RWPE2 (cell line): ENCODE measurements at regions not wholly inside any gene's neighbourhood (a gene's known extent, or its start where the extent isn't known, plus 50 kb on each side); places are given as distances from the start of the nearest gene placed in this dataset.
A peak's percentile ranks its signal among the peaks of the same experiment; 100 is the strongest.

Source experiments
- ATAC-seq: fragments of 200-7000 bp; cut with Tn5 transposase; 3 replicates; pipeline ENCODE4 v1.9.1; 2021; ENCODE audit warnings: low read depth
- DNase-seq: peaks from one replicate; pipeline ENCODE4 v3.0.0-alpha.2; 2020; ENCODE audit warnings: low spot score
- H3K27ac ChIP-seq: fragments of 450-650 bp; 2 replicates; pipeline ENCODE4 v1.5.1; 2017; ENCODE audit warnings: mild to moderate bottlenecking; ENCODE audit not compliant: poor library complexity, severe bottlenecking
- H3K27me3 ChIP-seq: fragments of 250-450 bp; sonication (Bioruptor Pico); 2 replicates; pipeline ENCODE4 v1.5.1; 2021; ENCODE audit warnings: mild to moderate bottlenecking, moderate library complexity; ENCODE audit not compliant: insufficient read depth, poor library complexity, severe bottlenecking
- H3K36me3 ChIP-seq: fragments of 250-450 bp; sonication (Bioruptor Pico); 2 replicates; pipeline ENCODE4 v1.5.1; 2020; ENCODE audit warnings: low read depth, mild to moderate bottlenecking, moderate library complexity
- H3K4me1 ChIP-seq: fragments of 250-450 bp; sonication (Bioruptor Pico); 2 replicates; pipeline ENCODE4 v1.5.1; 2021; ENCODE audit warnings: mild to moderate bottlenecking, moderate library complexity; ENCODE audit not compliant: insufficient read depth, poor library complexity, severe bottlenecking
- H3K4me3 ChIP-seq: fragments of 250-450 bp; sonication (Bioruptor Pico); 2 replicates; pipeline ENCODE4 v1.5.1; 2021; ENCODE audit warnings: mild to moderate bottlenecking, moderate library complexity; ENCODE audit not compliant: severe bottlenecking
- H3K9me3 ChIP-seq: fragments of 250-450 bp; sonication (Bioruptor Pico); 2 replicates; pipeline ENCODE4 v1.5.1; 2021; ENCODE audit warnings: mild to moderate bottlenecking, moderate library complexity; ENCODE audit not compliant: severe bottlenecking
- CTCF ChIP-seq: fragments of 450-650 bp; IDR thresholded peaks from one replicate; pipeline ENCODE4 v1.5.1; 2017; ENCODE audit warnings: mild to moderate bottlenecking, moderate library complexity; ENCODE audit not compliant: poor library complexity, severe bottlenecking

GRCh38 chr2:236744716-236745115, 175.1 kb downstream of the ACKR3 start:
- Histone ChIP-seq H3K27ac (peak overlapping the region; percentile 87), H3K4me1 (peaks cover 39% of the 10 kb centered on the region), H3K4me3 (no peak overlapping the region), H3K9me3 (no peaks in the 10 kb centered on the region), H3K27me3 (no peaks in the 10 kb centered on the region), H3K36me3 (no peaks in the 10 kb centered on the region)
- TF ChIP-seq CTCF = no peak
- DNase-seq = no peak
- no peak for ATAC-seq

- Histone ChIP-seq H3K4me1 (peaks cover 39% of the 10 kb centered on the region), H3K4me3 (no peak overlapping the region), H3K27ac (peak overlapping the region; percentile 87), H3K36me3 (no peaks in the 10 kb centered on the region), H3K27me3 (no peaks in the 10 kb centered on the region), H3K9me3 (no peaks in the 10 kb centered on the region)
- DNase-seq = peak; percentile 86
- TF ChIP-seq CTCF = no peak
- ATAC-seq = peak; percentile 98
Observed at GRCh38 chr2:236745420-236746210, 176.0 kb downstream of the ACKR3 start.

- Histone ChIP-seq H3K36me3 (no peaks in the 10 kb centered on the region), H3K4me1 (peaks cover 39% of the 10 kb centered on the region), H3K9me3 (no peaks in the 10 kb centered on the region), H3K4me3 (no peak overlapping the region), H3K27ac (peak overlapping the region; percentile 87), H3K27me3 (no peaks in the 10 kb centered on the region)
- DNase-seq (no peak), ATAC-seq (no peak)
- no peak for TF ChIP-seq CTCF
Observed at GRCh38 chr2:236746833-236747232, 177.2 kb downstream of the ACKR3 start.

- H3K36me3 ChIP-seq = no peaks in the 10 kb centered on the region
- ATAC-seq (no peak), DNase-seq (no peak)
- H3K4me1 ChIP-seq = peaks cover 39% of the 10 kb centered on the region
- no peaks in the 10 kb centered on the region for H3K27me3 ChIP-seq
- H3K27ac ChIP-seq = peak overlapping the region; percentile 87
- H3K4me3 ChIP-seq = no peak overlapping the region
- no peak for TF ChIP-seq CTCF
- H3K9me3 ChIP-seq = no peaks in the 10 kb centered on the region
Observed at GRCh38 chr2:236747426-236747825, 177.8 kb downstream of the ACKR3 start.

GRCh38 chr2:236747925-236748324, 178.3 kb downstream of the ACKR3 start:
- Histone ChIP-seq H3K9me3 (no peaks in the 10 kb centered on the region), H3K4me3 (no peak overlapping the region), H3K27me3 (no peaks in the 10 kb centered on the region), H3K4me1 (peaks cover 39% of the 10 kb centered on the region), H3K36me3 (no peaks in the 10 kb centered on the region), H3K27ac (peak overlapping the region; percentile 87)
- ATAC-seq = no peak
- TF ChIP-seq CTCF = no peak
- DNase-seq = no peak
